ELF-1 (cell line): ENCODE measurements at regions not wholly inside any gene's neighbourhood (a gene's known extent, or its start where the extent isn't known, plus 50 kb on each side); places are given as distances from the start of the nearest gene placed in this dataset.
A peak's percentile ranks its signal among the peaks of the same experiment; 100 is the strongest.

Source experiments
- DNase-seq: peaks from one replicate; pipeline ENCODE4 v3.0.0-alpha.2; 2016; ENCODE audit warnings: low read depth, low spot score

GRCh38 chr3:8198605-8199004 lies 303.0 kb upstream of the LMCD1 start:
- DNase-seq = no peak

GRCh38 chr3:8200996-8201395 lies 300.6 kb upstream of the LMCD1 start:
- DNase-seq = no peak

GRCh38 chr3:8201886-8202285 lies 299.7 kb upstream of the LMCD1 start:
- DNase-seq = no peak

GRCh38 chr3:8204331-8204730 lies 297.3 kb upstream of the LMCD1 start:
- no peak for DNase-seq

- no peak for DNase-seq
These were observed 296.6 kb upstream of the LMCD1 start for GRCh38 chr3:8204853-8205650.

GRCh38 chr3:8205881-8206280 lies 295.7 kb upstream of the LMCD1 start:
- no peak for DNase-seq

- DNase-seq = no peak
These were observed 294.5 kb upstream of the LMCD1 start for GRCh38 chr3:8206971-8207617.

- no peak for DNase-seq
These were observed 290.7 kb upstream of the LMCD1 start for GRCh38 chr3:8210882-8211341.

GRCh38 chr3:8212794-8213193 lies 288.8 kb upstream of the LMCD1 start:
- peak; percentile 30 for DNase-seq

GRCh38 chr3:8213286-8213685 lies 288.3 kb upstream of the LMCD1 start:
- no peak for DNase-seq

- no peak for DNase-seq
These were observed 285.8 kb upstream of the LMCD1 start for GRCh38 chr3:8215821-8216220.

GRCh38 chr3:8218353-8218940 lies 283.2 kb upstream of the LMCD1 start:
- no peak for DNase-seq

- DNase-seq = no peak
These were observed 281.3 kb upstream of the LMCD1 start for GRCh38 chr3:8220291-8220690.

GRCh38 chr3:8223766-8224165 lies 277.9 kb upstream of the LMCD1 start:
- DNase-seq = no peak

- DNase-seq = no peak
These were observed 276.7 kb upstream of the LMCD1 start for GRCh38 chr3:8224941-8225340.

GRCh38 chr3:8233938-8234337 lies 267.7 kb upstream of the LMCD1 start:
- no peak for DNase-seq

GRCh38 chr3:8236264-8236663 lies 265.4 kb upstream of the LMCD1 start:
- DNase-seq = no peak

- no peak for DNase-seq
These were observed 263.7 kb upstream of the LMCD1 start for GRCh38 chr3:8237893-8238292.

GRCh38 chr3:8238432-8238831 lies 263.2 kb upstream of the LMCD1 start:
- no peak for DNase-seq

- no peak for DNase-seq
These were observed 262.5 kb upstream of the LMCD1 start for GRCh38 chr3:8239095-8239494.

GRCh38 chr3:8239718-8240695 lies 261.6 kb upstream of the LMCD1 start:
- DNase-seq = peak; percentile 4

GRCh38 chr3:8246070-8246469 lies 255.6 kb upstream of the LMCD1 start:
- no peak for DNase-seq
